Liver (tissue), 3 donors: ENCODE measurements at regions not wholly inside any gene's neighbourhood (a gene's known extent, or its start where the extent isn't known, plus 50 kb on each side); places are given as distances from the start of the nearest gene placed in this dataset.
"Not testable (repeated sequence)": the region's sequence is repeated elsewhere in the genome, so short reads cannot be mapped to it uniquely, and the experiment has no call there.

Experiments
- FOXA1 ChIP-seq: IDR thresholded peaks from 2 replicates; pipeline ENCODE4 v1.6.1; 2016; ENCODE audit warnings: antibody characterized with exemption
- GABPA ChIP-seq, 2 donors: IDR thresholded peaks in 1 of 2; conservative IDR thresholded peaks in 1 of 2; 2 replicates each; pipeline ENCODE4 v1.6.1; 2016; ENCODE audit warnings: antibody characterized with exemption in 2 of 2, mild to moderate bottlenecking in 1 of 2, moderate library complexity in 1 of 2
- RXRA ChIP-seq, 2 donors: IDR thresholded peaks; 2 replicates each; pipeline ENCODE4 v1.6.1; 2017 to 2018; ENCODE audit warnings: antibody characterized with exemption in 2 of 2, mild to moderate bottlenecking in 1 of 2
- SP1 ChIP-seq: IDR thresholded peaks from 2 replicates; pipeline ENCODE4 v1.6.1; 2018; ENCODE audit warnings: antibody characterized with exemption, mild to moderate bottlenecking
- TAF1 ChIP-seq: conservative IDR thresholded peaks from 2 replicates; pipeline ENCODE4 v1.6.1; 2016; ENCODE audit warnings: antibody characterized with exemption, mild to moderate bottlenecking
- TF ChIP-seq, protein P1 (sequence below): fragments of 150-350 bp; IDR thresholded peaks from 2 replicates; pipeline ENCODE4 v1.5.1; 2017; ENCODE audit warnings: improper control_type of control experiment, low read depth, low read length; ENCODE audit not compliant: missing input control
- TF ChIP-seq, protein P2 (sequence below): IDR thresholded peaks from 2 replicates; pipeline ENCODE4 v1.6.1; 2016; ENCODE audit warnings: antibody characterized with exemption, mild to moderate bottlenecking
- TF ChIP-seq, protein P3 (sequence below): IDR thresholded peaks from 2 replicates; pipeline ENCODE4 v1.6.1; 2016; ENCODE audit warnings: antibody characterized with exemption
- TF ChIP-seq, protein P4 (sequence below): IDR thresholded peaks from 2 replicates; pipeline ENCODE4 v1.6.1; 2016; ENCODE audit warnings: antibody characterized with exemption
- TF ChIP-seq, protein P5 (sequence below): IDR thresholded peaks from 2 replicates; pipeline ENCODE4 v1.6.1; 2016; ENCODE audit warnings: antibody characterized with exemption
- donor health status: healthy.
- donor health status: healthy.

DNA sequence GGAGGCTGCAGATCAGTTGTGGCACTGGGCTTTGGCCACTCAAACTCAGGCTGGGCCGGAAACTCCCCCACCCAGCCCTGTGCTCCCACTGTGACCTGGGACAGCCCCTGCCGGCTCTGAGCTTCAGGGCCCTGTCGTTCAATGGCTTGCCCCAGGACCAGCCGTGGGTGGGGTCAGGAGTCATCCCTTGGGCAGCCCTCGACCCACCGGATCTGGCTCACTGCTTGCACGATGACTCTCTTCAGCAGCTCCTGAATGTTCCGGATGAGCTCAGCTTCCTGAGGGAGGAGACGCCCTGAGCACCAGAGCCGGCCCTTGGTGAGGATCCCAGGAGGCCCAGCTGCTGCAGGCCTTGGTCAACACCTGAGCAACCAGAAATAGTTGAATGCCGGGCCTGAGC lies 1544.2 kb upstream of the USP9Y start:
- TF ChIP-seq, protein P1, sequence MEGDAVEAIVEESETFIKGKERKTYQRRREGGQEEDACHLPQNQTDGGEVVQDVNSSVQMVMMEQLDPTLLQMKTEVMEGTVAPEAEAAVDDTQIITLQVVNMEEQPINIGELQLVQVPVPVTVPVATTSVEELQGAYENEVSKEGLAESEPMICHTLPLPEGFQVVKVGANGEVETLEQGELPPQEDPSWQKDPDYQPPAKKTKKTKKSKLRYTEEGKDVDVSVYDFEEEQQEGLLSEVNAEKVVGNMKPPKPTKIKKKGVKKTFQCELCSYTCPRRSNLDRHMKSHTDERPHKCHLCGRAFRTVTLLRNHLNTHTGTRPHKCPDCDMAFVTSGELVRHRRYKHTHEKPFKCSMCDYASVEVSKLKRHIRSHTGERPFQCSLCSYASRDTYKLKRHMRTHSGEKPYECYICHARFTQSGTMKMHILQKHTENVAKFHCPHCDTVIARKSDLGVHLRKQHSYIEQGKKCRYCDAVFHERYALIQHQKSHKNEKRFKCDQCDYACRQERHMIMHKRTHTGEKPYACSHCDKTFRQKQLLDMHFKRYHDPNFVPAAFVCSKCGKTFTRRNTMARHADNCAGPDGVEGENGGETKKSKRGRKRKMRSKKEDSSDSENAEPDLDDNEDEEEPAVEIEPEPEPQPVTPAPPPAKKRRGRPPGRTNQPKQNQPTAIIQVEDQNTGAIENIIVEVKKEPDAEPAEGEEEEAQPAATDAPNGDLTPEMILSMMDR = not testable (repeated sequence)
- not testable (repeated sequence) for TF ChIP-seq GABPA (IDR thresholded peaks at IDR 0.05 in 1 of 2, conservative IDR thresholded peaks at IDR 0.05 in 1 of 2); RXRA (IDR thresholded peaks at IDR 0.05); SP1; FOXA1; TAF1
- TF ChIP-seq, protein P2, sequence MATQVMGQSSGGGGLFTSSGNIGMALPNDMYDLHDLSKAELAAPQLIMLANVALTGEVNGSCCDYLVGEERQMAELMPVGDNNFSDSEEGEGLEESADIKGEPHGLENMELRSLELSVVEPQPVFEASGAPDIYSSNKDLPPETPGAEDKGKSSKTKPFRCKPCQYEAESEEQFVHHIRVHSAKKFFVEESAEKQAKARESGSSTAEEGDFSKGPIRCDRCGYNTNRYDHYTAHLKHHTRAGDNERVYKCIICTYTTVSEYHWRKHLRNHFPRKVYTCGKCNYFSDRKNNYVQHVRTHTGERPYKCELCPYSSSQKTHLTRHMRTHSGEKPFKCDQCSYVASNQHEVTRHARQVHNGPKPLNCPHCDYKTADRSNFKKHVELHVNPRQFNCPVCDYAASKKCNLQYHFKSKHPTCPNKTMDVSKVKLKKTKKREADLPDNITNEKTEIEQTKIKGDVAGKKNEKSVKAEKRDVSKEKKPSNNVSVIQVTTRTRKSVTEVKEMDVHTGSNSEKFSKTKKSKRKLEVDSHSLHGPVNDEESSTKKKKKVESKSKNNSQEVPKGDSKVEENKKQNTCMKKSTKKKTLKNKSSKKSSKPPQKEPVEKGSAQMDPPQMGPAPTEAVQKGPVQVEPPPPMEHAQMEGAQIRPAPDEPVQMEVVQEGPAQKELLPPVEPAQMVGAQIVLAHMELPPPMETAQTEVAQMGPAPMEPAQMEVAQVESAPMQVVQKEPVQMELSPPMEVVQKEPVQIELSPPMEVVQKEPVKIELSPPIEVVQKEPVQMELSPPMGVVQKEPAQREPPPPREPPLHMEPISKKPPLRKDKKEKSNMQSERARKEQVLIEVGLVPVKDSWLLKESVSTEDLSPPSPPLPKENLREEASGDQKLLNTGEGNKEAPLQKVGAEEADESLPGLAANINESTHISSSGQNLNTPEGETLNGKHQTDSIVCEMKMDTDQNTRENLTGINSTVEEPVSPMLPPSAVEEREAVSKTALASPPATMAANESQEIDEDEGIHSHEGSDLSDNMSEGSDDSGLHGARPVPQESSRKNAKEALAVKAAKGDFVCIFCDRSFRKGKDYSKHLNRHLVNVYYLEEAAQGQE = not testable (repeated sequence)
- TF ChIP-seq, protein P3, sequence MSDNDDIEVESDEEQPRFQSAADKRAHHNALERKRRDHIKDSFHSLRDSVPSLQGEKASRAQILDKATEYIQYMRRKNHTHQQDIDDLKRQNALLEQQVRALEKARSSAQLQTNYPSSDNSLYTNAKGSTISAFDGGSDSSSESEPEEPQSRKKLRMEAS = not testable (repeated sequence)
- TF ChIP-seq, protein P4, sequence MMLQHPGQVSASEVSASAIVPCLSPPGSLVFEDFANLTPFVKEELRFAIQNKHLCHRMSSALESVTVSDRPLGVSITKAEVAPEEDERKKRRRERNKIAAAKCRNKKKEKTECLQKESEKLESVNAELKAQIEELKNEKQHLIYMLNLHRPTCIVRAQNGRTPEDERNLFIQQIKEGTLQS = not testable (repeated sequence)
- TF ChIP-seq, protein P5, sequence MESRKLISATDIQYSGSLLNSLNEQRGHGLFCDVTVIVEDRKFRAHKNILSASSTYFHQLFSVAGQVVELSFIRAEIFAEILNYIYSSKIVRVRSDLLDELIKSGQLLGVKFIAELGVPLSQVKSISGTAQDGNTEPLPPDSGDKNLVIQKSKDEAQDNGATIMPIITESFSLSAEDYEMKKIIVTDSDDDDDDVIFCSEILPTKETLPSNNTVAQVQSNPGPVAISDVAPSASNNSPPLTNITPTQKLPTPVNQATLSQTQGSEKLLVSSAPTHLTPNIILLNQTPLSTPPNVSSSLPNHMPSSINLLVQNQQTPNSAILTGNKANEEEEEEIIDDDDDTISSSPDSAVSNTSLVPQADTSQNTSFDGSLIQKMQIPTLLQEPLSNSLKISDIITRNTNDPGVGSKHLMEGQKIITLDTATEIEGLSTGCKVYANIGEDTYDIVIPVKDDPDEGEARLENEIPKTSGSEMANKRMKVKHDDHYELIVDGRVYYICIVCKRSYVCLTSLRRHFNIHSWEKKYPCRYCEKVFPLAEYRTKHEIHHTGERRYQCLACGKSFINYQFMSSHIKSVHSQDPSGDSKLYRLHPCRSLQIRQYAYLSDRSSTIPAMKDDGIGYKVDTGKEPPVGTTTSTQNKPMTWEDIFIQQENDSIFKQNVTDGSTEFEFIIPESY = not testable (repeated sequence)
